CD14-positive monocyte (primary cell): ENCODE measurements at regions not wholly inside any gene's neighbourhood (a gene's known extent, or its start where the extent isn't known, plus 50 kb on each side); places are given as distances from the start of the nearest gene placed in this dataset.

Experiments used
- DNase-seq, 3 donors: peaks; one replicate each; pipeline ENCODE4 v3.0.0-alpha.2; 2011 to 2022
- H2AFZ ChIP-seq: 2 replicates; pipeline ENCODE4 v1.6.0; 2012; ENCODE audit warnings: mild to moderate bottlenecking, low read depth, low read length, inconsistent platforms; ENCODE audit not compliant: insufficient read depth, poor library complexity, severe bottlenecking
- H3K27ac ChIP-seq, 2 donors: 1 replicate in 1 of 2; 2 replicates in 1 of 2; pipeline ENCODE4 v1.5.1; 2012 to 2013; ENCODE audit warnings: low read length in 2 of 2, control low read depth in 1 of 2, inconsistent platforms in 1 of 2, low read depth in 1 of 2, mild to moderate bottlenecking in 1 of 2
- H3K27me3 ChIP-seq, 2 donors: one replicate each; pipeline versions ENCODE4 v1.6.0 to v1.6.1; 2011 to 2013; ENCODE audit warnings: low read length in 2 of 2; ENCODE audit not compliant: control insufficient read depth in 2 of 2, insufficient read depth in 2 of 2
- H3K36me3 ChIP-seq, 2 donors: replicated peaks in 1 of 2; 1 replicate in 1 of 2; 2 replicates in 1 of 2; pipeline versions ENCODE4 v1.5.1 to v1.6.1; 2012 to 2013; ENCODE audit warnings: low read length in 2 of 2, control low read depth in 1 of 2, inconsistent platforms in 1 of 2, mild to moderate bottlenecking in 1 of 2; ENCODE audit not compliant: insufficient read depth in 2 of 2, control insufficient read depth in 1 of 2
- H3K4me1 ChIP-seq, 2 donors: 1 replicate in 1 of 2; 2 replicates in 1 of 2; pipeline versions ENCODE4 v1.5.1 to v1.6.1; 2012 to 2013; ENCODE audit warnings: low read length in 2 of 2, control low read depth in 1 of 2, inconsistent platforms in 1 of 2, mild to moderate bottlenecking in 1 of 2, moderate library complexity in 1 of 2; ENCODE audit not compliant: insufficient read depth in 2 of 2, control insufficient read depth in 1 of 2
- H3K4me2 ChIP-seq: replicated peaks from 2 replicates; pipeline ENCODE3; 2012; ENCODE audit warnings: low read length, moderate library complexity, mild to moderate bottlenecking; ENCODE audit not compliant: poor library complexity, severe bottlenecking; ENCODE audit errors: extremely low read depth
- H3K4me3 ChIP-seq, 3 experiments: fragments of 200-600 bp in 1 of 3; sonication (generic) in 1 of 3; replicated peaks in 1 of 3; 1 replicate in 2 of 3; 2 replicates in 1 of 3; pipeline ENCODE4 v1.5.1; 2011 to 2013; ENCODE audit warnings: low read length in 3 of 3, mild to moderate bottlenecking in 3 of 3, control low read depth in 2 of 3, low read depth in 2 of 3, inconsistent platforms in 1 of 3, moderate library complexity in 1 of 3
- H3K79me2 ChIP-seq: 2 replicates; pipeline ENCODE4 v1.6.0; 2012; ENCODE audit warnings: mild to moderate bottlenecking, control low read depth, inconsistent platforms, low read length, moderate library complexity; ENCODE audit not compliant: insufficient read depth
- H3K9ac ChIP-seq: 2 replicates; pipeline ENCODE4 v1.6.0; 2017; ENCODE audit warnings: low read length, mild to moderate bottlenecking; ENCODE audit not compliant: insufficient read depth, poor library complexity, severe bottlenecking
- H3K9me3 ChIP-seq, 2 donors: replicated peaks in 1 of 2; 1 replicate in 1 of 2; 2 replicates in 1 of 2; pipeline versions ENCODE4 v1.5.1 to v1.6.1; 2012 to 2013; ENCODE audit warnings: low read length in 2 of 2, control low read depth in 1 of 2; ENCODE audit not compliant: control insufficient read depth in 1 of 2, insufficient read depth in 1 of 2
- H4K20me1 ChIP-seq: 2 replicates; pipeline ENCODE4 v1.6.0; 2012; ENCODE audit warnings: mild to moderate bottlenecking, low read length, control low read depth, moderate library complexity; ENCODE audit not compliant: insufficient read depth
- H3K27ac Mint-ChIP-seq, 7 donors: one replicate each; pipeline ENCODE4 v1.8.0; 2020; ENCODE audit warnings: mild to moderate bottlenecking in 7 of 7, mixed read lengths in 7 of 7, moderate library complexity in 6 of 7, inconsistent platforms in 2 of 7
- H3K27me3 Mint-ChIP-seq, 3 donors: one replicate each; pipeline ENCODE4 v1.8.0; 2021 to 2022; ENCODE audit warnings: low read depth in 3 of 3, mild to moderate bottlenecking in 3 of 3, mixed read lengths in 3 of 3, moderate library complexity in 3 of 3, inconsistent platforms in 1 of 3
- H3K36me3 Mint-ChIP-seq, 2 donors: one replicate each; pipeline ENCODE4 v1.8.0; 2020; ENCODE audit warnings: mixed read lengths in 2 of 2, inconsistent platforms in 1 of 2, mild to moderate bottlenecking in 1 of 2
- H3K4me1 Mint-ChIP-seq: one replicate; pipeline ENCODE4 v1.8.0; 2020; ENCODE audit warnings: mild to moderate bottlenecking, mixed read lengths
- H3K4me3 Mint-ChIP-seq, 2 donors: one replicate each; pipeline ENCODE4 v1.8.0; 2020; ENCODE audit warnings: mild to moderate bottlenecking in 2 of 2, mixed read lengths in 2 of 2, moderate library complexity in 1 of 2
- H3K9me3 Mint-ChIP-seq, 7 donors: one replicate each; pipeline ENCODE4 v1.8.0; 2020 to 2022; ENCODE audit warnings: mixed read lengths in 7 of 7, mild to moderate bottlenecking in 6 of 7, moderate library complexity in 6 of 7, inconsistent platforms in 2 of 7
- WGBS: methylation state at CpG from one replicate; pipeline ENCODE4 v1.1.5; 2013; ENCODE audit warnings: missing lambda C conversion rate; ENCODE audit not compliant: insufficient coverage; 5-methylcytosine and 5-hydroxymethylcytosine counted together
- intact Hi-C, 2 donors: fragments of 100-400 bp; cut with micrococcal nuclease; formaldehyde crosslinking; loops; one replicate each; pipeline versions ENCODE4 v1.15.0 to v1.15.1; 2023
- TF ChIP-seq, protein P1 (sequence below): fragments of 200-600 bp; IDR thresholded peaks from one replicate; pipeline ENCODE4 v1.8.0; 2022; ENCODE audit warnings: antibody characterized with exemption, mild to moderate bottlenecking

DNA sequence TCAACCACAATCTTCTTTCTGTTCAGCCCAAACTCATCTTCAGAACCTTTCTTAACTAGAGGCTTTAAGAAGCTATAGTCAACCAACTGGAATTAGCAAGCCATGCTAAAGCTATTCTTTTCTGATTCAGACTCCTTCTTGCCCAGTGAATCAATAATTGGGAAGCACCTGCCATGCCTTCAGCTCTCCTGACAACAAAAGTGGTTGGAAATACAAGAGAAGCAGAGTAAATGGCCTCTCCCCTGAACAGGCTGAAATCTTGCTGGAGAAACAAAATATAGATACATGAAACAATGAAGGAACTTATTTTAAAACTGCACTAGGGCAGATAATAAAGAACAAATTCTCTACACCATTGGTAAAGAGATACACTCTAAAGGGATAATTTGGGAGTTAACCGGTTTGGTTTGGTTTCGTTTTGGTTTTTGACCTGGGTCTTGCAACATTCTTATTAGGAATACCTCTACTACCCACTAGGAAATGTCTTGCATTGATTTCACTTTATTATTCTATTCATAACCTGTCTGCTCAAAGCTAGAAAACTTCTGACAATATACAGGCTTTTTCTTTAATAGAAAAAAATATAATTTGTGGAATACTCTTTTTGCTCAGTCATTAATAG is 173.6 kb upstream of the DYNLRB2 start:
- H3K4me3 Mint-ChIP-seq = no peak overlapping the region
- intact Hi-C loops = no loop called here

GRCh38 chr16:80366023-80366422 is 174.8 kb upstream of the DYNLRB2 start:
- H3K36me3 ChIP-seq = no peaks in the 10 kb centered on the region
- H3K27ac Mint-ChIP-seq = no peak overlapping the region
- H3K9ac ChIP-seq = no peak overlapping the region
- intact Hi-C loops = no loop called here
- no peak overlapping the region for H2AFZ ChIP-seq
- no peaks in the 10 kb centered on the region for H3K9me3 ChIP-seq
- no peak overlapping the region for H3K4me2 ChIP-seq
- no peaks in the 10 kb centered on the region for H3K4me1 Mint-ChIP-seq
- H3K36me3 Mint-ChIP-seq = no peaks in the 10 kb centered on the region
- no peaks in the 10 kb centered on the region for H4K20me1 ChIP-seq
- H3K9me3 Mint-ChIP-seq = peaks cover 0 to 2% (median 0%) of the 10 kb centered on the region in 7 donors
- TF ChIP-seq, protein P1, sequence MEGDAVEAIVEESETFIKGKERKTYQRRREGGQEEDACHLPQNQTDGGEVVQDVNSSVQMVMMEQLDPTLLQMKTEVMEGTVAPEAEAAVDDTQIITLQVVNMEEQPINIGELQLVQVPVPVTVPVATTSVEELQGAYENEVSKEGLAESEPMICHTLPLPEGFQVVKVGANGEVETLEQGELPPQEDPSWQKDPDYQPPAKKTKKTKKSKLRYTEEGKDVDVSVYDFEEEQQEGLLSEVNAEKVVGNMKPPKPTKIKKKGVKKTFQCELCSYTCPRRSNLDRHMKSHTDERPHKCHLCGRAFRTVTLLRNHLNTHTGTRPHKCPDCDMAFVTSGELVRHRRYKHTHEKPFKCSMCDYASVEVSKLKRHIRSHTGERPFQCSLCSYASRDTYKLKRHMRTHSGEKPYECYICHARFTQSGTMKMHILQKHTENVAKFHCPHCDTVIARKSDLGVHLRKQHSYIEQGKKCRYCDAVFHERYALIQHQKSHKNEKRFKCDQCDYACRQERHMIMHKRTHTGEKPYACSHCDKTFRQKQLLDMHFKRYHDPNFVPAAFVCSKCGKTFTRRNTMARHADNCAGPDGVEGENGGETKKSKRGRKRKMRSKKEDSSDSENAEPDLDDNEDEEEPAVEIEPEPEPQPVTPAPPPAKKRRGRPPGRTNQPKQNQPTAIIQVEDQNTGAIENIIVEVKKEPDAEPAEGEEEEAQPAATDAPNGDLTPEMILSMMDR = no peak
- no peaks in the 10 kb centered on the region for H3K27me3 ChIP-seq
- no peak overlapping the region for H3K4me3 Mint-ChIP-seq
- H3K4me3 ChIP-seq = no peak overlapping the region
- no peaks in the 10 kb centered on the region for H3K79me2 ChIP-seq
- no peaks in the 10 kb centered on the region for H3K4me1 ChIP-seq
- H3K27ac ChIP-seq = no peak overlapping the region
- 87% methylated on average over 6 of the region's 10 CpGs for WGBS
- no peak for DNase-seq
- peaks cover 0 to 1% (median 0%) of the 10 kb centered on the region in 3 donors for H3K27me3 Mint-ChIP-seq

More for the DNA sequence above, 173.6 kb upstream of the DYNLRB2 start:
- H3K4me1 Mint-ChIP-seq = no peaks in the 10 kb centered on the region
- Histone ChIP-seq H2AFZ (no peak overlapping the region), H3K27ac (no peak overlapping the region), H3K9ac (no peak overlapping the region), H3K4me3 (no peak overlapping the region), H4K20me1 (no peaks in the 10 kb centered on the region), H3K36me3 (no peaks in the 10 kb centered on the region), H3K27me3 (no peaks in the 10 kb centered on the region), H3K79me2 (no peaks in the 10 kb centered on the region), H3K4me2 (no peak overlapping the region), H3K9me3 (no peaks in the 10 kb centered on the region), H3K4me1 (no peaks in the 10 kb centered on the region)
- no CpG with 5 or more reads among the region's 2 CpGs for WGBS
- TF ChIP-seq, protein P1 = no peak
- no peaks in the 10 kb centered on the region for H3K36me3 Mint-ChIP-seq
- H3K27me3 Mint-ChIP-seq = peaks cover 0 to 3% (median 1%) of the 10 kb centered on the region in 3 donors
- DNase-seq = no peak
- H3K9me3 Mint-ChIP-seq = peaks cover 0 to 2% (median 0%) of the 10 kb centered on the region in 7 donors
- no peak overlapping the region for H3K27ac Mint-ChIP-seq
